Neuron (in vitro differentiated cells): ENCODE measurements at regions not wholly inside any gene's neighbourhood (a gene's known extent, or its start where the extent isn't known, plus 50 kb on each side); places are given as distances from the start of the nearest gene placed in this dataset.
"Not testable (repeated sequence)": the region's sequence is repeated elsewhere in the genome, so short reads cannot be mapped to it uniquely, and the experiment has no call there.

ENCODE experiments used
- H2AFZ ChIP-seq: one replicate; pipeline ENCODE4 v1.6.1; 2013; ENCODE audit warnings: low read depth, mild to moderate bottlenecking, inconsistent platforms, low read length, moderate library complexity
- H3K27me3 ChIP-seq: one replicate; pipeline ENCODE4 v1.6.1; 2013; ENCODE audit warnings: low read length; ENCODE audit not compliant: insufficient read depth
- H3K36me3 ChIP-seq: one replicate; pipeline ENCODE4 v1.6.1; 2013; ENCODE audit warnings: low read length; ENCODE audit not compliant: insufficient read depth
- H3K4me1 ChIP-seq: one replicate; pipeline ENCODE4 v1.6.1; 2013; ENCODE audit warnings: low read length; ENCODE audit not compliant: insufficient read depth
- H3K4me3 ChIP-seq: 2 replicates; pipeline ENCODE4 v1.5.1; 2013; ENCODE audit warnings: mild to moderate bottlenecking, low read length, moderate library complexity
- H3K9me3 ChIP-seq: one replicate; pipeline ENCODE4 v1.6.1; 2013; ENCODE audit warnings: low read length

GRCh38 chr17:36844601-36845000 is 92.7 kb upstream of the LHX1 start:
- Histone ChIP-seq H3K9me3 (no peaks in the 10 kb centered on the region), H3K27me3 (peaks cover 16% of the 10 kb centered on the region), H2AFZ (no peak overlapping the region), H3K4me1 (no peaks in the 10 kb centered on the region), H3K4me3 (no peak overlapping the region), H3K36me3 (no peaks in the 10 kb centered on the region)

- peaks cover 16% of the 10 kb centered on the region for H3K27me3 ChIP-seq
- no peaks in the 10 kb centered on the region for H3K36me3 ChIP-seq
- no peak overlapping the region for H2AFZ ChIP-seq
- H3K4me3 ChIP-seq = no peak overlapping the region
- H3K4me1 ChIP-seq = no peaks in the 10 kb centered on the region
- H3K9me3 ChIP-seq = no peaks in the 10 kb centered on the region
Observed at GRCh38 chr17:36845916-36846315, 91.4 kb upstream of the LHX1 start.

- Histone ChIP-seq H3K36me3 (no peaks in the 10 kb centered on the region), H3K4me1 (no peaks in the 10 kb centered on the region), H3K9me3 (no peaks in the 10 kb centered on the region), H2AFZ (no peak overlapping the region), H3K27me3 (peaks cover 16% of the 10 kb centered on the region), H3K4me3 (no peak overlapping the region)
Observed at GRCh38 chr17:36846410-36847292, 90.6 kb upstream of the LHX1 start.

GRCh38 chr17:36848008-36848902 is 89.0 kb upstream of the LHX1 start:
- no peaks in the 10 kb centered on the region for H3K36me3 ChIP-seq
- no peaks in the 10 kb centered on the region for H3K9me3 ChIP-seq
- no peak overlapping the region for H3K4me3 ChIP-seq
- H3K4me1 ChIP-seq = no peaks in the 10 kb centered on the region
- peaks cover 16% of the 10 kb centered on the region for H3K27me3 ChIP-seq
- no peak overlapping the region for H2AFZ ChIP-seq

- not testable (repeated sequence) for H2AFZ ChIP-seq, H3K9me3 ChIP-seq, H3K4me1 ChIP-seq
Observed at GRCh38 chr17:36849020-36849419, 88.3 kb upstream of the LHX1 start.

GRCh38 chr17:36849871-36850348 is 87.4 kb upstream of the LHX1 start:
- Histone ChIP-seq H3K36me3 (no peaks in the 10 kb centered on the region), H3K4me1 (no peaks in the 10 kb centered on the region), H3K4me3 (no peak overlapping the region), H3K27me3 (peaks cover 16% of the 10 kb centered on the region), H2AFZ (no peak overlapping the region), H3K9me3 (no peaks in the 10 kb centered on the region)

More at GRCh38 chr17:36849020-36849419, 88.3 kb upstream of the LHX1 start:
- H3K36me3 ChIP-seq, H3K4me3 ChIP-seq: not testable (repeated sequence)
- peaks cover 16% of the 10 kb centered on the region for H3K27me3 ChIP-seq

DNA sequence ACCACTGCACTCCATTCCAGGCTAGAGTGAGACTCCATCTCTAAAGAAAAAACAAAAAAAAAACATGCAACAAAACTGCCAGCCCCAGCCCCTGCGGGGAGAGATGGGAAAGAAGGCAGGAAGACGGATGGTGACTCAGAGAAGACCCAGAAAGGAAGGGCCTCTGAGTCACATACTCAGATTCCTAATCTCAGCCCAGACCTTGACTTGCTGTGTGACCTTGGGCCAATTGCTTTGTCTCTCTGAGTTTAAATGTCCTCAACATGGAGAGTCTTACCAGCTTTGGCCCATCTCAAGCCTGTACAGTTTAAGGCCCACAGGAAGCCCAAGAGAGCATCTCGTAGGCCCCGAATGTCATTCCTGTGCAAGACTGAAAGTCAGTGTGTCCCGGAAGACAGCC is 86.5 kb upstream of the LHX1 start:
- H2AFZ ChIP-seq = no peak overlapping the region
- H3K4me1 ChIP-seq = no peaks in the 10 kb centered on the region
- no peak overlapping the region for H3K4me3 ChIP-seq
- no peaks in the 10 kb centered on the region for H3K36me3 ChIP-seq
- no peaks in the 10 kb centered on the region for H3K9me3 ChIP-seq
- H3K27me3 ChIP-seq = peaks cover 13% of the 10 kb centered on the region

DNA sequence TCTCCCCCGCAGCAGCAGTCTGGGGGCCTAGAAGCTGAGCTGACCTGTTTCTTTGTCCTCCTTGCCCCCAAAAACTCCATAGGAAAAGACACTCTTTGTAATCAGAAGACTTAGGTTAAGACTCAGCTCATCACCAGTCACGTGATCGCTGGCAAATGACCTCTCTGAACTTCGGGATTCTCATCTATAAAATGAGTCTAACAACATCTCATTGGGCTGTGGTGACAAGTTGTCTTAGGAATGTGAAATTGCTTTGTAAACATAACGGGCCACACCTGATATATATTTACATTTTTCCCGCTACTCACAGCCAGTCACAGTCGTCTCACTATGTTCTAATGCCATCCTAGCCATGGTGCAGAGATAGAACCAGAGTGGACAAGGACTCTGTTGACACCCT is 86.0 kb upstream of the LHX1 start:
- peaks cover 9% of the 10 kb centered on the region for H3K27me3 ChIP-seq
- H3K4me3 ChIP-seq = no peak overlapping the region

DNA sequence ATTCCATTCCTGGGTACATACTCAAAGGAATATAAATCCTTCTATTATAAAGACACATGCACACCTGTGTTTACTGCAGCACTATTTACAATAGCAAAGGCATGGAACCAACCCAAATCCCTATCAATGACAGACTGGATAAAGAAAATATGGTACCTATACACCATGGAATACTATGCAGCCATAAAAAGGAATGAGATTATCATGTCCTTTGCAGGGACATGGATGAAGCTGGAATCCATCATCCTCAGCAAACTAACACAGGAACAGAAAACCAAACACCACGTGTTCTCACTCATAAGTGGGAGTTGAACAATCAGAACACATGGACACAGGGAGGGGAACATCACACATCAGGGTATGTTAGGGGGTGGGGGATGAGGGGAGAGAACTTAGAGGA is 84.8 kb upstream of the LHX1 start:
- not testable (repeated sequence) for H3K36me3 ChIP-seq, H2AFZ ChIP-seq, H3K4me3 ChIP-seq, H3K9me3 ChIP-seq, H3K4me1 ChIP-seq, H3K27me3 ChIP-seq

More for the DNA sequence above, 86.0 kb upstream of the LHX1 start:
- H3K36me3 ChIP-seq = no peaks in the 10 kb centered on the region
- H2AFZ ChIP-seq = no peak overlapping the region
- no peaks in the 10 kb centered on the region for H3K4me1 ChIP-seq
- no peaks in the 10 kb centered on the region for H3K9me3 ChIP-seq

GRCh38 chr17:36854982-36855381 is 82.3 kb upstream of the LHX1 start:
- no peaks in the 10 kb centered on the region for H3K9me3 ChIP-seq
- H3K4me3 ChIP-seq = no peak overlapping the region
- no peak overlapping the region for H2AFZ ChIP-seq
- H3K27me3 ChIP-seq = peaks cover 10% of the 10 kb centered on the region
- no peaks in the 10 kb centered on the region for H3K4me1 ChIP-seq
- no peaks in the 10 kb centered on the region for H3K36me3 ChIP-seq

DNA sequence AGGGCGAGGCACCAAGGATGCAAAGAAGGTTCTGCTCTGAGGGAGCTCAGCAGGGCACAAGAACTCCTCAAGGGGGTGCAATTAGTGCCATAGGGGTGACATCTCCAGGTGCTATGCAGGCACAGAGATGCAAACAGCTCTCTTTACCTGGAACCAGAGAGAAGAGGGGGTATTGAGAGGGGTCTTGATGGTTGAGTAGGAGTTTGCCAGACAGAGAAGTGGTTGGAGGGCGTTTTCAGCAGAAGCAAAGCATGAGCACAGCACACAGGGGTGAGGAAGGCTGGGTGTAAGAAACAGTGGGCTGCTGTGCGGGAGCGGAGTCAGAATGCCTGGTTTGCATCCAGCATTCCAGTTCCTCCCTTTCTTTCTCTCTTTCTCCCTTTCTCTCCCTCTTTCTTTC is 81.8 kb upstream of the LHX1 start:
- Histone ChIP-seq H2AFZ (no peak overlapping the region), H3K9me3 (no peaks in the 10 kb centered on the region), H3K4me3 (no peak overlapping the region), H3K4me1 (no peaks in the 10 kb centered on the region), H3K36me3 (no peaks in the 10 kb centered on the region), H3K27me3 (peaks cover 14% of the 10 kb centered on the region)

- peaks cover 17% of the 10 kb centered on the region for H3K27me3 ChIP-seq
- H3K36me3 ChIP-seq = no peaks in the 10 kb centered on the region
- H3K4me1 ChIP-seq = no peaks in the 10 kb centered on the region
- no peaks in the 10 kb centered on the region for H3K9me3 ChIP-seq
- H3K4me3 ChIP-seq = no peak overlapping the region
- H2AFZ ChIP-seq = no peak overlapping the region
Observed at GRCh38 chr17:36856222-36856621, 81.1 kb upstream of the LHX1 start.

DNA sequence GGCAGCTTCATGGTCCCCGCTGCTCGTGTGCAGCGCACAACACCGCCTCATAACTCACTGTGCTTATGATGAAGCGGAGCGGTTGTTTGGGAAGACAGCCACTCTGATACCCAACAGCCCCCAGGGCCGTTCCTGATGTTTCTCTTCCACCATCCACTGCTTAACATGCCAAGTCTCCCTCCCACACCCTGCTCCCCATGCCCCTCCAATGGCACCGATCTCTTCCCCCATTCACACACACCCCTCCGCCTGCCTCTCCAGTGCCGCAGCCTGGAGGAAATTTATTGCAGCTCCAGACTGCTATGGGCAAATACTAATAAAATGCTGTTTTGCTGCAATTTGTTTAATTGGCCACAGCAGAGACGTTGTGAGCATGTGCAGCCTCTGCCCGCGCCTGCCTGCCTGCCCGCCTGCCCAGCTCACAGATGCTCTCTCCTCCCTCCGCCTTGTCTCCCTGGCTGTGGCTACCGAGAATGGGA is 80.3 kb upstream of the LHX1 start:
- Histone ChIP-seq H3K4me3 (no peak overlapping the region), H3K27me3 (peaks cover 23% of the 10 kb centered on the region), H3K36me3 (no peaks in the 10 kb centered on the region), H3K9me3 (no peaks in the 10 kb centered on the region), H3K4me1 (no peaks in the 10 kb centered on the region), H2AFZ (no peak overlapping the region)
